ENCODE measurements at regions not wholly inside any gene's neighbourhood (a gene's known extent, or its start where the extent isn't known, plus 50 kb on each side); places are given as distances from the start of the nearest gene placed in this dataset.

DNA sequence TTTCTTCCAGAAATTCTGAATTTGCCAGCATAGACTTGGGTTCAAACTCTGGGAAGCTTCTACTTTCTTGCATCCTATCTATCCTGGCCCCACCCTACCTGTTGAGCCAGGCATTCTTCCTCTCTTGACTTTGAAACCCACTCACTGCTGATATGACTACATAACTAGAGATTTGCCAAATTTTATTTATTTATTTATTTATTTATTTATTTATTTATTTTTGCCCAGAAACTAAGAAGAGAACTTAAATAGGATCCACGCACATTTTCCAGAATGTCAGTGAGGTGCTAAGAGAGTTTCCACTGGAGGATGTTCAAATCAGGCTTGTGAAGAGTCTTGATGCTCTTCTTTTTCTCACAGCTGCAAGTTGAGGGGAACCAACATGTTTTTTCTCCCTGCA, 487.8 kb upstream of the PODXL start:
- TF ChIP-seq CTCF (IDR thresholded peaks at IDR 0.05): no peak
- TF ChIP-seq POLR2A (IDR thresholded peaks at IDR 0.05): no peak
- TF ChIP-seq POLR2AphosphoS5 (IDR thresholded peaks at IDR 0.05; ENCODE audit: insufficient read depth in 1 of 2, low read depth in 1 of 2): no peak

Measured in vagina (tissue), 2 donors.